NCI-H510A (cell line): ENCODE measurements at regions not wholly inside any gene's neighbourhood (a gene's known extent, or its start where the extent isn't known, plus 50 kb on each side); places are given as distances from the start of the nearest gene placed in this dataset.

Source experiments
- DNase-seq: peaks from one replicate; lab custom pipeline; 2025; lab: John Stamatoyannopoulos, UW

DNA sequence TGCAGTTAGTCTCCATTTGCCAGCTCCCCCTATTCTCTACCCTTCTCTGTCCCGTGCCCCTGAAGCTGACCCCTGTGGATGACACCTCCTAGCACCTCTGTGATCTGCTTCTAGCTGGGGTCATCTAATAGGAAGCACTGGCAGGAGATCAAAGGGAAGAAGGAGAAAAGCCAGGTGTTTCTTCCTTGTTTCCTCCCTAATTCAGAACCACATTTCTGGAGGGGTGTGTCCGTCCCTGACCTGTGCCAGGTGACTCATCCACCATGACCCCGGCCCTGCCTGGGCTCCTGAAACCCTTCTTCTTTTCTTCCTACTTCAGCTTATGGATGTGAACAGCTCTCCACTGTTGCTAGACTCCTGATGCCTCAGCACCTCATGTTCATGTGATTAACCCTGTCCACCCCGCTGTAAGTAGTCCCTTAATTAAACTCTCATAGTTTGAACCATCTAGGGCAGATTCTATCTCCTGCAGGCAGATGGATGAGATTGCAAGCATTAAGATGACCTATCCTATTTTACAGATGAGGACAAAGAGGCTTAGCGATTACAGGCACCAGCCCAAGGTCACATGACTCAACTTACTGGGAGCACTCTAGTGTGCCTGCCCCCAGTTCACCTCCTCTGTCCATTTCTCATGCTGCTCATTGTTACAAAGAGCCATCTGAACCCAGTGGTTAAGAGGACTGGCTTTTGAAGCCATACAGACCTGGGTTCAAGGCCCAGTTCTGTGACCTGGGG is 770.5 kb downstream of the MED13L start:
- DNase-seq, result no peak

DNA sequence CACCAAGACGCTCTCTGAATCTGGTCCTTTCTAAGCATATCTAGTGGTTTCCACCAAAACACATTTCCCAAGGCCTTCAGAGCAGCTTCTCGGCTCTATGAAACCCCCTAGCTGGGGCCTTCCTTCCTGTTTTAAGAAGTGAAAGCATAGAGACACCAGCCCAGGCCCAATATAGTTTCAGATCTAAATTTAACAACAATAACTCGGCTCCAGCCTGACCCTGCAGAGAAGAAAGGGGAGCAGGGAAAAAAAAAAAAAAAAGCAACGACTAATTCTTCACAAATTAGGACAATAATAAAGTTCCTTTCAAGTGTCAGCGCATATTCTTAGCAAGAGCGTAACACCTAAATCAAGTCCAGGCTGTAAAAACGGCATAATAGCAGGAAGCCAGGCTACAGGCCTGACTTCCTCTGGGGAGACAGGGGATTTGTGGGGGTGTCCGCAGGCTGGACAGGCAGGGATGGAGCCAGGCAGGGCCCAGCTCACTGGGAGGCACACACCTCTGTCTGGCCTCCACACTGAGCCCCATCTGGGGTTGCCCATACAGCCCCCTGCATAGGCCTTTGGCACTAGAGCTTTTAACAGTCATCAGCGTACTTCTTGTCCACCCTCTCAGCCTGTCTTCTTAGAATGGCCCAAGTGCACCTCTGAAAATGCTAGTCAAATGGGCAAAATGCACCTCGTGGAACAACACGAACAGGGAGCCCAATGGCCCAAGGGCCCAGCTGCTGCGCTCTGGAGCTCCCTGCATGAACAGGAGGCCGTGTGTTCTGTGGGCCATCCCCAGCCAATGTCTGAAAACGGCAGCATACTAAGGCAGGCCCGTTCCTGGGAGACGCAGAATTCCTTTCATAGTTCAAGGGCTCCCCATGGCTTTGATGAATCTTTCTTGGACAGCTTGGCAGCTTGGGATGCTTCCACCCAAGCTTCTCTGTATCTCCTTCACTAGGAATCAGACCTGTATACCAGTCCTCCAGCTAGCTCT is 772.9 kb downstream of the MED13L start:
- no peak for DNase-seq

DNA sequence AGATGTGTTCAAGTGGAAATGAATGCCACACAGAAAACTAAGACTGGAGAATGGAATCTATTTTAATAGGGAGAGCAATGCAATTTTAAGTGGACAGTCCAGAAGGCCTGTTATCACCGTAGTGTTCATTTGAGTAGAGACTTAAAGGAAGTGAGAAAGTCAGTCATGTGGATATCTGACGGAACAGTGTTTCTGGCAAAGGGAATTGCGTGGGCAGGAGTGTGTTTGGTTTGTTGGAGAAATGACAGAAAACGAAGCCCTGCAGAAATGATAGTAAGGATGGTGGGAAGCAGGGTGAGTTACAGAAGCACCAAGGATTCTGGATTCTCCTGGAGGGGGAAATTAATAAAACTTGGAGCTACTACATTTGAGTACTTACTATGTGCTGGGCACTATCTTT is 776.6 kb downstream of the MED13L start:
- DNase-seq, result no peak

DNA sequence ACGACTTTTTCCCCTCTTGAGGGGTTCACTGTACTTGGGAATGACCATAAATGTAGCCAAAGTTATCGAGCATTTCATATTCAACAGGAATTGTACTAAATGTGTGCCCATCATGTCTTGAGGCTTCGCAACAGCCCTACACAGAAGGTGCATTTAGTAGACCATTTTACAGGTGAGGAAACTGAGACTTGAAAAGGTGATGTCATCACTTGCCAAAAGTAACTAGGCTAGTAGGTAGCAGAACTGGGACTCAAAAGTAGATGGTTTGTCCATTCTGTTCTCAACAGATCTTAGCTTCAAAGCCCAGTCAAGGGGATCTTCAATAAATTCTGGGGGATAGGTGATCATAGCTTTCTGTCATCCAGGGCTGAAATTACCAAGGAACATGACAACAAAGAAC is 782.2 kb downstream of the MED13L start:
- no peak for DNase-seq

DNA sequence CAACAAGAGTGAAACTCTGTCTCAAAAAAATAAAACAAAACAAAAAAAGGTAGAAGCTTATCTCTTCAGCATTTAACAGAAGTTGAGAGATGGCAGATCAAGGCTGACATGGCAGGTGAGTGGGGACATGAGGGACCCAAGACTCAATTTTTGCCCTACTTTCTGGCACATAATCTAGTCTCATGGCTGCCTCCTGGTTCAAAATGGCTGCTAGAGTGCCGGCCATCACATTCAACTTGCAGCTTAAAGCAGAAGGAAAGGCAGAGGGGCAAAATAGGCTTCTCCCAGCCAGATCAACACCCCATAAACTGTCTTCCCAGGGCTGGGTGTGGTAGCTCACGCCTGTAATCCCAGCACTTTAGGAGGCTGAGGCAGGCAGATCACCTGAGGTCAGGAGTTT is 784.9 kb downstream of the MED13L start:
- no peak for DNase-seq

DNA sequence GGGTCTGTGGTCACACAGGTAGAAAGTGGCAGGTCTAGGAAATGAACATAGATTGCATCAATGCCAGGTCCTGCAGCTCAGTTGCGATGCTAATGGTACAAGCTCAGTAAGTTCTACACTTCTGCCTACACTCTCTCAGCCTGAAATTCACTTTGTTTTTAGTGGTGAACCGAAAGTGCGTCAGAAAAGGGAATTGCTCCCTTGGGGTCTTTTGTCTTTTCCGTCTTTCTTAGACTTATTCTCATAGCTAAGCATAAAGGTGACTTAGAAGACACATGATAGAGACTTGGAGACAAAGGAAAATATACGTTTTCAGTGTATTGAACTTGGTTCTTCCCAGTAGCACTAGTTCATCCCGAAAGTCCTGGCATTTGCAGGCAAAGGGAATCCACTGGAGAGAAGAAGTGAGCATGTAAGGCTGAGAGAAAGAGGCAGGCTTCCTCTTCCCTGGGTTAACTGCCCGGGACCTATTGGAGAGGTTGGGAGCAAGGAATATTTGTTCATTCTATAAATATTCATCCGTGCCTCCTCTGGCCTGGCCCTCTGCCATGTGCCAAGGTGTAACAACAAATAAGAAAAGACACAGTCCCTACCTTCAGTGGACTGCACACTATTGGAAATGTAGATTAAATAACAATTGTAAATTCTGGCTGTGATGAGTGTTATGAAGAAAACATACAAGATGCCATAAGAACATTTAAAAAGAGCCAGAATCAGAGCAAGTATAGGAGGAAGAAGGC is 785.8 kb downstream of the MED13L start:
- DNase-seq, result no peak

DNA sequence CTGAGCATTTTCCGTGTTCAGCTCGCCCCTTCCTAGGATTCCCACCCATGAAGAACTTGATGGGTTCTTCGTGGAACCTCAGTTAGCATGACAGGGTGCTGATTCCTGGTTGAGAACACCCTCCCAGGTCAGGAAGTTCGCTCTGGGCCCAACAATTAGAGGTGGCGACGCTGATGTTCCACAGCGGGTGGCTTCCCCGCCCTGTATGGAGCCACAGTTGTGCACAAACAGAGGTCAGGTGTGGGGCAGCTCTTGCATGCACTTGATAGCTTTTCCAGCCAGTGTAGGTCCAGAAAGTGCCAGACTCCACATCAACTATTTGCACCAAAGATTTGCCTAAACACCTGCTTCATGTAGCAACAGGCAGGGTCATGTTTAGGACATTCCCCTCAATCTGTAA is 788.2 kb downstream of the MED13L start:
- DNase-seq, result no peak

DNA sequence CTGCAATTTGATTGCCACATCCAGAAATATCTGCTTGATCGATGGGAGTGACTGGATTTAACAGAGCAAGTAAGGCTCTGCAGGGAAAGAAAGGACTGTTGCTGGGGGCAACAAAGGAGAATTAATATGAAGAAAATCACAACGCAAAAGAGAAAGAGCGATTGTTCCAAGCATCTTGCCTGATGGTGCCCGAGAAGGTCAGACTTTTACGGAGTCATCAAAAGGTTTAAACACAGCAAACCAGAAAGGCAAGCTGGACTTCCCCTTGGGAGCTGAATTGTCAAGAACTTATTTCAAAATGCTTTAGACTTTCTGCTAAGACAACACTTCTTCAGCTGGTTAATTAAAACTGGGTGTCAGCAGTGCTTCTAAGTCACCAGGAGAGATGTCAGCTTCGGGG is 791.5 kb downstream of the MED13L start:
- no peak for DNase-seq

DNA sequence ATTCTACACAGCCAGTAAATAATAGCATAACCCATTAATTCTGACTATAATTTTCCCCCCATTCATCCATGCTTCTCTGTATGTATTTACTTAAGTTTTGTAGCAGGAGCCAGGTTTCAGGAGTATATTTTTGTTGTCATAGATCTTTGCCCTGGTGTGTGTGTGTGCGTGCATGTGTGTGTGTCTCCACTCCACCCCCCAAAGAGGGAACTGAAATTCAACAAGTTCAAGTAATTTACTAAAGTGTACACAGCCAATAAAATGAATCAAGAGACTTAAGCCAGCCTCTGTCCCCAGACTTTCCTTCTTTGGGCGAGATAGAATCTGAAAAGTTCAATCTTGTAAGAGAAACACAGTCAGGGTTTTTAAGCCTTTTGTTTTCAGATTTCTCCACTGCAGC is 792.0 kb downstream of the MED13L start:
- no peak for DNase-seq

DNA sequence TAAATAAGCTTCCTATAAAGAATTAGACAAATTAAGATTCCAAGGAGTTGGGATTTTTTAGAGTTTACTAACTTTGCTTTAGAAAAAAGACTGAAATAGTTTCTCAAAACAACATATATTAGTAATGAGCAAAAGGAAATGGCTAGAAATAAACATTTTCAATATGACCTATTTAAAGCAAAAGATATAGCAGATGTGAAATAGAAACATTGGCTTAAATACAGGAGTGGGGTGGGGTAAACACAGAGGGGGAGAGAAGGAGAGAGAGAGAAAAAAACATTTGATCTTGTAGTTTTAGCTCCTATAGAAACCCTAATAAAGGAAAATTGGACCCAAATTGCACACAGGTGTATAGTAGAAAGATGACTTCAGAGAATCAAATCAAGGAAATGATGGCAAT is 794.5 kb downstream of the MED13L start:
- no peak for DNase-seq

DNA sequence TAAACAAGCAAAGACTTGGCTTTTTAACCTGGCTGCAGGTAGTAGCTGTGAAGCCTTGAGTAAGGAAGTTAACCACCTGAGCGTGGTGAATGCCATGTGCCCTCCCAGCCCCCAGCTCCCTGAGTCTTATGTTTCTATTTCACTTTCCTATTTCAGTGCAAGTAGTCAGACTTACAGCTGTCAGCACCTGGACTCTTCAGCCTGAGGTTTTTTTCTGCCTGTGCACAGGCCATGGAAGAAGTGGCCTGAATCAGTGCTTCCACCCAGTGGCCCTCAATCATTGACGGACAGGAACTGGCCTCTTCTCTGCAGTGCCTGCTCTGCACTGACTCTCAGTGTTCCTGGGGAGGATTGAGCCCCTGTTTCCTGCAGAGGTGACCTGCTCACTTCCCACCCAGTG is 796.4 kb downstream of the MED13L start:
- no peak for DNase-seq

DNA sequence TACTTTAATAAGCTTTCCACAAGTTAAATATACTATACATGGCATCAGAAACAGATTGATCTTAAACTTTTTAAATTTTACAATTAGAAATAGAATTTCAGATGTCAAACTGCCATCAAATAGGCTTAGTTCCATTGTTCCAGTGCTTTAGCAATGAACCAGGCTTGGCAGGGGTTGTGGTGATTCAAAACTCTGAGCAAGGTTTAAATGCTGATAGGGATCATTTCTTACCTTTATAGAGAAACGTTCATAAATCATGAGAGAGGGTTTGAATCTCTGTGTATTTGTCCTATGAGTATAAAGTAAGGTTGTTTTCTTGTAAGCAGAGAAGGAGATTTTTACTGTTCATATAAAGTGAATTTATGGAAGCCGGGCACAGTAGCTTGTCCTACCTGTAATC is 794.5 kb upstream of the TBX3 start:
- DNase-seq, result no peak

DNA sequence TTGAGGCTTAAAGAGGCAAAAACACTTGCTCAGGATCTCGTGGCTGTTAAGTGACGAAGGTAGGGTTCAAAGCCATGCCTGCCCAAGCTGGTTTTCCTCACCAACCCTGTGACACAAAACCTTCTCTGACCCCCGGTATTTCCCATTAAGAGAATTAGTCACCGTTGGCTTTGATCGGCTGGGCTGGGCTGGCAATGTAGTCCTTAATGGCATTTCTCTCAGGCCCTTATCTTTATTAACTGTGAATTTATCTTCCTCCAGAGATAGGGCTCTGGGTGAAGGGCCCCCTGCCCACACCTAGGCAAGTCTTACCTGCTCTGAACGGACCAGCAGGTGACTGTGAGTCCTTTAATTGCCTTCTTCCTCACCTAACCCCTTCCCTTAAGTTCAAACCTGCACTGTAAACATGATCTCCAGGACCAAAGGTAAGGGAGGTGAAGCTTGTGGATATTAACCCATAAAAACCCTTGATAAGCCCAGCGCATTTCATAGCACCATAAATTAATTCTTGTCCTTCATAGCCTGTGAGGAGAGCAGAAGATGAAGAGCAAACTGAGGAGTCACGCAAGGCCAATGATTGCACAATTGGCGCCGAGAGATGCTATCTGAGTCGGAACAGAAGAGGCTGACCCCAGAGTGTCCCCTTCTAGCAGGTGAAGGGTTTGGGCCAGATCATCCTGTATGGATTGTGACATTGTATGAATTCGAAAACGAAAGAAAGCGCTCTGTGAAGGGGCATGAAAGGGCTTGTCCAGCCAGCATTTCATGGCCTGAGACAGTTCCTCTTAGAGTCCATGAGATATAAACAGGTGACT is 790.8 kb upstream of the TBX3 start:
- no peak for DNase-seq

DNA sequence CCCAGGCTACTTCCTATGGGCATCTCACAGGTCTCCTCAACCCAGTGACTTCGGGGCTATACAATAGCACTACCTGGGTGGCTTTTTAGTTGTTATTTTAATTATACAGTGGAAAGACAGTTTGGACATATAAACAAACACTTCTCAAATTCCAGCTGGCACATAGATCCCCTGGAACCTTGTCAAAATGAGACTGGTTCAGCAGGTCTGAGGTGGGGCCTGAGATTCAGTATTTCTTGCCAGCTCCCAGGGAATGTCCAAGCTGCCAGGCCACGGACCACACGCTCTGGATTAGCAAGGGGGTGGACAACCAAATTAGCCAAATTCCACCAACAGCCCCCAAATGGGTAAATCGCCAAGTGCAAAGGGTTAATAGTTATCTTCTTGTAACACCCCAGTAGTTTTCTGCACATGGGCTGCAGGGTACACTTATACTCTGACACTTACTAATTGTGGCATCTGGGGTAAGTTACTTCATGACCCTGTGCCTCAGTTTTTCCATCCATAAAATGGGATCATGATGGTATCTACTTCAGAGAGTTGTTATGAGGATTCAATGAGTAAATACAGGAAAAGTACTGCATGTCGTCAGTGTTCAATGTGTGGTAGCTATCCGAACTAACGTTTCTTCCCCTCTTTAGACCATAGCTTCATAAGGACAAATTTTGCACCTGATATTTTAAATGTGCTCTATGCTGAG is 789.4 kb upstream of the TBX3 start:
- DNase-seq, result no peak

DNA sequence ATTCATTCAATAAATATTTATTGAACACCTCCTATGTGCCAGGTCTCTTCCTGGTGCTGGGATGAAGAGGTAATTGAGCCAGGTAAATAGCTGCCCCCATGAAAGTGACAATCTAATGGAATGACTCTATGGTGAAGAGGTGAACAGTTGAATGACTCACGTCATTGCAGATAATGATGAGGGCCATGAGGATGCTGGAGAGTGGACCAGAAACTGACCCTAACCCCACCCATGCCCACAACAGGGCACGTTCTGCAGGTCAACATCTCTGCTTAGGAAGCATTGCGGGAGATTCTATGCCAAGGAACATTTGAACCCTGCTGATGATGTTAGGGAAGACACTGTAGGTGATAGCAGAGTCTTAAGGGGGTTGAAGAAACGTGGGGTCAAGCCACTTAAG is 788.9 kb upstream of the TBX3 start:
- no peak for DNase-seq

DNA sequence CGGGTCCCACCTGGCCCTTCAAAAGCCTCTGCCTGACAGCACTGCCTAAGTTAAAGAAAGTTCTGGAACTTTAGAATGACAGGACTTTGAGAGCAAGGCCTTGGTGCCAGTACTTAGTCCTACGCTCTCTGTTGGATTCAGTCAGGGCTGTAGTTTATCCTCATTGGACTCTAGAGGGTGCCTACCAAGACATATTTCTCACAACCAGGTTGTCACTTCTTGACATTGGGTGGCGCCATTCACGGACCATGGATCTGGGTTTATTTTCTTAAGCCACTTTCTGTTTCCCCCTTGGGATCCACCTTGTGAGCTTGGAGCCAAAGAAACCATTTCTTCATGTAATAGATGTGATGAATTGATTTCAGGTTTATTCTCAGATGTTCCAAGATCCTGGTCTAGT is 787.0 kb upstream of the TBX3 start:
- no peak for DNase-seq

DNA sequence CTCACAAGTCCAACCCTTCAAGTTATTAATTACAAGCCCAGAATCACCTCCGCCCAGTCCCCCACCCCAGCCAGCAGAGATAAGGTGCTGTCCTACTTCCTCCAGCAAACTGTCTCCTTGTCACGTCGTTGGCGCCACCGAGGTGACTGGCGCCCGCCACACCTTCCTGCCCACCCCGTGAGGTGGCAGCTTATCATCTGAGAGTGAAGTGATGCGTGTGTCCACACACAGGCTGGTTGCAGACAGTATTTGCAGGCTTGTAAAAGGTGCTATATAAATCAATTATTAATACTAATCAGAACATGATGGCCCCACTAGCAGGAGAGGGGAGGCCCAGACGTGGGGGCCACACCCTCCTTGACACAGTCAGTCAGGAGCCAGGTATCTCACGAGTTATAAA is 786.6 kb upstream of the TBX3 start:
- no peak for DNase-seq

DNA sequence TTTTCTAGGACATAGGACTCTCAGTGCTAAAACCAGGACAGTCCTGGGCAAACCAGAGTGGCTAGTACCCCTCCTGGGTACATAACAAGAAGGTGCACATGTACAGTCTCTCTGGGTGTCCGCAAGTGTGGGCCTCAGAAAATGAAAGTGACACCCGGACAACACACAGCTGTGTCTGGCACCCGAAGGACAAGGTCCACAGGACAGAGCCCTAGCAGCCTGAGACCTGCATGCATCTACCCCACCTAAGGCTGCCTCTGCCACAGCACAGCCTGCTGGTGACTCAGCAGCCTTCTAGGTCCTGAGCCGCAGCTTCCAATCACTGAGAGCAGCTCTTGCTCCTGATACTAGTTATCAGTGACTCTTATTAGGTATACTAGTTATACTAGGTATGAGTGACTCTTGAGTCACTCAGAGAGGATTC is 784.1 kb upstream of the TBX3 start:
- no peak for DNase-seq

DNA sequence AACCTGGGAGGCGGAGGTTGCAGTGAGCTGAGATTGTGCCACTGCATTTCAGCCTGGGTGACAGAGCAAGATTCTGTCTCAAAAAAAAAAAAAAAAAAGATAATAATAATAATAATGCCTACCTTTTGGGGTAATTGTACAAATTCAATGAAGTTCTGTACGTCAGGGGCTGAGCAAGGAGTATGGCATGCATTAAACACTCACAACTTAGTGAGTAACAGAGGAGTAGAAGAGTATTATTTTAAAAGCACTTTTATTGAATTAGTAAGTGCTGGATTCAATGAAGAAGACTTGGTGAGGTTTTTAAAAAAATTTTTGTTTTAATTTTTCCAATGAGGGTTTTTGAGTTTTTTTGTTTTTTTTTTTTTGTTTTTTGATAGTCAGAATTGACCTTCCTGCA is 783.6 kb upstream of the TBX3 start:
- no peak for DNase-seq

DNA sequence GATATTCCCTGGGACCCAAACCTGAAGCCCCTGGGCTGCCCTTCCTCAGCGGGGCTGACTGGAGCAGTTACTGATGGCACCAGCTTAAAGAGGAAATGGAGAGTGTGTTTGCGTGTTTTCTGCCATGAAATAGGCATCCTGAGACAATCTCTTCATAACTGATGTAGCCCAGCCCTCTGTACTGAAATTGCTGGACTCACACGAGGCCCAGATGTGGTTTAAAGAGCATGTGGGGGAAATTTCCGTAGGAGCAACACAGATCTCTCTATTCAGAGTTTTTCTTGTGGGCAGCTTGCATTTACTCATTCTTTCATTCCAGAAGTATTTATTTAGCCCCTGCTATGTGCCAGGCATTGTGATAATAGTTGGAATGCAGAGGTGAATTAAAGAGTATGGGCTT is 782.1 kb upstream of the TBX3 start:
- DNase-seq, result no peak

DNA sequence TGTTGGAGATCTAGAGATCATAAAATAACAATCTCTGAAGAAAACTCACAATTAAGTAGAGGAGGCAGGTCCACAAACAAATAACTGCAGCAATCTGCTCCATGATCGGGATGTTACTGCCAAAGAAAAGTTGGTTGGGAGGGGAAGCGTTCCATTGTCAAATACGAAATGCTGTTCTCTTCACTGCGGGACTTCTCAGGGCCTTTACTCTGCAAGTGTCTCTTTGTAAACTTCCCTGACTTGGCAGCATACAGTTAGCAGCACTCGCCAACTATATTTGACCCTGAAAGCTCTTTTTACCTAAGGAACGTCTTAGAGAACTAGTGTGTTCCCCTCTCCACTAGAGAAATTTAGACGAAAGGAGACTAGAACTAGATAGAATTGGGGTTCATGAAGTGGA is 780.7 kb upstream of the TBX3 start:
- DNase-seq, result no peak
